ENCODE measurements at regions not wholly inside any gene's neighbourhood (a gene's known extent, or its start where the extent isn't known, plus 50 kb on each side); places are given as distances from the start of the nearest gene placed in this dataset.

DNA sequence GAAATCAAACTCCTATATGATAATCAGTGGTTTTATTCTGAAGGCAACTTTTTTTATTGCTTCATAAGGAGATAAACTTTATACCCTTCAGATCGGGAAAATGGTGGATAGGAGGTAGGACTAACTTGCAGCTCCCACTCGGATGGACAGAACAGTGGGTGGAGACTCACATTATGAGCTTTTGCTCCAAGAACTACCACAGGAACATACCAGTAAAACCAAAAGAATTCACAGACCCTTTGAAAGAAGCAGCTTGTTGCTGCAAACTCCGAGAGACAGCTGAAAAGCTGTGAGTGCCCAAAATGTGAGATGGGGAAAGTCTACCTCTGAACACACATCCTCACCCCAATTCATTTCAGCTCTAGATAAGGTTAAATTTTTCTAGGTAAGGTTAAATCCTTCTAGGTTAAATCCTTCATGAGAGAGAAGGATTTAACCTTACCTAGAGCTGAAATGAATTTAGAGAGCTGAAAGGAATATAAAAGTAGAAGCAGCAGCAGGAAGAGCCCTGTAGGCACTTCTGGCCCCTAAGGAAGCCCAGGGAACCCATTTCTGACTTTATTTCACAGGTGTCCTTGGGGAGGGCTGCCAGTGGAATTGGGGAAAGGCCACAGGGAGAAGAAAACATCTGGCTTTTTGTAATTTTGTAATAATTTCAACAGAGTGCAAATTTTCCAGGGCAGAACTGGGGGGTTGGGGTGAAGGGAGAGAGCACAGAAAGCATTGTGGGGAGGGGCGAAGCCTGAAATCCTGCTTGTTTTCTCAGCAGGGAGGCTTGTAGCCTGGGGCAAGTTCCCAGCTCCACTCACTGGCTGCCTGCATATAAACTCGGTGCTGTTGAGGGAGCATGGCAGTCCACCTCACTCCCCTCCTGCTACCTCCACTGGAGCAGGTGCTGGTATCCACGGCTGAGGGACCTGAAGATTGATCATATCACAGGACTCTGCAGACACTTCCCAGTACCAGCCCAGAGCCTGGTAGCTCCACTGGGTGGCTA, 65.9 kb upstream of the HCRTR2 start:
- Histone ChIP-seq H2AFZ (ENCODE audit: low read depth, low read length, poor library complexity, severe bottlenecking) (no peak overlapping the region), H3K4me2 (ENCODE audit: low read length) (no peak overlapping the region), H4K20me1 (ENCODE audit: insufficient read depth) (no peaks in the 10 kb centered on the region), H3K27me3 (ENCODE audit: insufficient read depth, low read length) (no peaks in the 10 kb centered on the region), H3K27ac (ENCODE audit: low read depth, low read length) (no peak overlapping the region), H3K9ac (ENCODE audit: low read length) (no peak overlapping the region), H3K79me2 (ENCODE audit: insufficient read depth, low read length) (no peaks in the 10 kb centered on the region), H3K9me3 (ENCODE audit: control insufficient read depth in 1 of 2, insufficient read depth in 1 of 2, low read depth in 1 of 2, low read length in 2 of 2) (no peaks in the 10 kb centered on the region), H3K36me3 (ENCODE audit: control insufficient read depth in 1 of 2, insufficient read depth in 2 of 2, low read length in 2 of 2) (no peaks in the 10 kb centered on the region), H3K9me2 (ENCODE audit: insufficient read depth) (no peaks in the 10 kb centered on the region), H3K4me1 (ENCODE audit: control insufficient read depth in 1 of 2, insufficient read depth in 2 of 2, low read length in 2 of 2) (no peaks in the 10 kb centered on the region), H3K4me3 (replicated peaks in 1 of 2; ENCODE audit: low read depth in 1 of 2, low read length in 2 of 2) (no peak overlapping the region)
- RAD21 ChIA-PET (ENCODE audit: low non-redundant PET in 1 of 2, low total read pairs in 2 of 2, uncharacterized antibody in 2 of 2, unreplicated experiment in 2 of 2): no interaction called here
- CTCF ChIA-PET: no interaction called here
- intact Hi-C loops (cut with micrococcal nuclease): no loop called here
- DNase-seq (ENCODE audit: low read depth, low spot score) (no peak), ATAC-seq (no peak)
- no TSS peak for BruUV-seq (replicated peaks)
- TF ChIP-seq ELF1 (IDR thresholded peaks at IDR 0.05; ENCODE audit: borderline replicate concordance, low read depth) (no peak), RAD21 (IDR thresholded peaks at IDR 0.05; ENCODE audit: low read depth) (0 out of 2 replicates have a peak, but pooled peaks have one; percentile 23), SIN3A (IDR thresholded peaks at IDR 0.05; ENCODE audit: low read depth) (no peak), CBX3 (IDR thresholded peaks at IDR 0.05; ENCODE audit: low read depth) (no peak)
- TF ChIP-seq, protein P1, sequence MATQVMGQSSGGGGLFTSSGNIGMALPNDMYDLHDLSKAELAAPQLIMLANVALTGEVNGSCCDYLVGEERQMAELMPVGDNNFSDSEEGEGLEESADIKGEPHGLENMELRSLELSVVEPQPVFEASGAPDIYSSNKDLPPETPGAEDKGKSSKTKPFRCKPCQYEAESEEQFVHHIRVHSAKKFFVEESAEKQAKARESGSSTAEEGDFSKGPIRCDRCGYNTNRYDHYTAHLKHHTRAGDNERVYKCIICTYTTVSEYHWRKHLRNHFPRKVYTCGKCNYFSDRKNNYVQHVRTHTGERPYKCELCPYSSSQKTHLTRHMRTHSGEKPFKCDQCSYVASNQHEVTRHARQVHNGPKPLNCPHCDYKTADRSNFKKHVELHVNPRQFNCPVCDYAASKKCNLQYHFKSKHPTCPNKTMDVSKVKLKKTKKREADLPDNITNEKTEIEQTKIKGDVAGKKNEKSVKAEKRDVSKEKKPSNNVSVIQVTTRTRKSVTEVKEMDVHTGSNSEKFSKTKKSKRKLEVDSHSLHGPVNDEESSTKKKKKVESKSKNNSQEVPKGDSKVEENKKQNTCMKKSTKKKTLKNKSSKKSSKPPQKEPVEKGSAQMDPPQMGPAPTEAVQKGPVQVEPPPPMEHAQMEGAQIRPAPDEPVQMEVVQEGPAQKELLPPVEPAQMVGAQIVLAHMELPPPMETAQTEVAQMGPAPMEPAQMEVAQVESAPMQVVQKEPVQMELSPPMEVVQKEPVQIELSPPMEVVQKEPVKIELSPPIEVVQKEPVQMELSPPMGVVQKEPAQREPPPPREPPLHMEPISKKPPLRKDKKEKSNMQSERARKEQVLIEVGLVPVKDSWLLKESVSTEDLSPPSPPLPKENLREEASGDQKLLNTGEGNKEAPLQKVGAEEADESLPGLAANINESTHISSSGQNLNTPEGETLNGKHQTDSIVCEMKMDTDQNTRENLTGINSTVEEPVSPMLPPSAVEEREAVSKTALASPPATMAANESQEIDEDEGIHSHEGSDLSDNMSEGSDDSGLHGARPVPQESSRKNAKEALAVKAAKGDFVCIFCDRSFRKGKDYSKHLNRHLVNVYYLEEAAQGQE (IDR thresholded peaks at IDR 0.05; ENCODE audit: low read depth): no peak
- POLR2A ChIA-PET: no interaction called here

Data from HCT116 (cell line).